Neural crest cell (in vitro differentiated cells): ENCODE measurements at regions not wholly inside any gene's neighbourhood (a gene's known extent, or its start where the extent isn't known, plus 50 kb on each side); places are given as distances from the start of the nearest gene placed in this dataset.

Source experiments
- DNase-seq: peaks from one replicate; pipeline ENCODE4 v3.0.0; 2021; ENCODE audit warnings: low read depth, mixed read lengths, low spot score
- H3K27ac Mint-ChIP-seq: one replicate; pipeline ENCODE4 v1.8.0; 2021; ENCODE audit warnings: mild to moderate bottlenecking, mixed read lengths; ENCODE audit not compliant: unreplicated experiment
- H3K27me3 Mint-ChIP-seq: 2 replicates; pipeline ENCODE4 v1.8.0; 2021; ENCODE audit warnings: low read depth, mild to moderate bottlenecking, mixed read lengths
- H3K36me3 Mint-ChIP-seq: 2 replicates; pipeline ENCODE4 v1.8.0; 2021; ENCODE audit warnings: low read depth, mild to moderate bottlenecking, mixed read lengths
- H3K4me1 Mint-ChIP-seq: 2 replicates; pipeline ENCODE4 v1.8.0; 2021; ENCODE audit warnings: mixed read lengths
- H3K4me3 Mint-ChIP-seq: one replicate; pipeline ENCODE4 v1.8.0; 2021; ENCODE audit warnings: mild to moderate bottlenecking, mixed read lengths
- H3K9me3 Mint-ChIP-seq: 2 replicates; pipeline ENCODE4 v1.8.0; 2021; ENCODE audit warnings: mixed read lengths
- TF ChIP-seq, protein P1 (sequence below): fragments of 200-600 bp; sonication (generic); conservative IDR thresholded peaks from 2 replicates; pipeline ENCODE4 v1.5.0; 2021; ENCODE audit warnings: antibody characterized with exemption, mild to moderate bottlenecking

- no peak overlapping the region for H3K4me3 Mint-ChIP-seq
- H3K4me1 Mint-ChIP-seq: peaks cover 1% of the 10 kb centered on the region
- no peaks in the 10 kb centered on the region for H3K36me3 Mint-ChIP-seq
- TF ChIP-seq, protein P1, sequence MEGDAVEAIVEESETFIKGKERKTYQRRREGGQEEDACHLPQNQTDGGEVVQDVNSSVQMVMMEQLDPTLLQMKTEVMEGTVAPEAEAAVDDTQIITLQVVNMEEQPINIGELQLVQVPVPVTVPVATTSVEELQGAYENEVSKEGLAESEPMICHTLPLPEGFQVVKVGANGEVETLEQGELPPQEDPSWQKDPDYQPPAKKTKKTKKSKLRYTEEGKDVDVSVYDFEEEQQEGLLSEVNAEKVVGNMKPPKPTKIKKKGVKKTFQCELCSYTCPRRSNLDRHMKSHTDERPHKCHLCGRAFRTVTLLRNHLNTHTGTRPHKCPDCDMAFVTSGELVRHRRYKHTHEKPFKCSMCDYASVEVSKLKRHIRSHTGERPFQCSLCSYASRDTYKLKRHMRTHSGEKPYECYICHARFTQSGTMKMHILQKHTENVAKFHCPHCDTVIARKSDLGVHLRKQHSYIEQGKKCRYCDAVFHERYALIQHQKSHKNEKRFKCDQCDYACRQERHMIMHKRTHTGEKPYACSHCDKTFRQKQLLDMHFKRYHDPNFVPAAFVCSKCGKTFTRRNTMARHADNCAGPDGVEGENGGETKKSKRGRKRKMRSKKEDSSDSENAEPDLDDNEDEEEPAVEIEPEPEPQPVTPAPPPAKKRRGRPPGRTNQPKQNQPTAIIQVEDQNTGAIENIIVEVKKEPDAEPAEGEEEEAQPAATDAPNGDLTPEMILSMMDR: no peak
- H3K27ac Mint-ChIP-seq: no peak overlapping the region
- no peak for DNase-seq
- no peaks in the 10 kb centered on the region for H3K9me3 Mint-ChIP-seq
- H3K27me3 Mint-ChIP-seq: peaks cover 51% of the 10 kb centered on the region
These were observed 99.1 kb upstream of the ANO1 start for GRCh38 chr11:69978841-69979614.

- H3K9me3 Mint-ChIP-seq: no peaks in the 10 kb centered on the region
- TF ChIP-seq, protein P1: no peak
- peaks cover 4% of the 10 kb centered on the region for H3K4me1 Mint-ChIP-seq
- H3K36me3 Mint-ChIP-seq: no peaks in the 10 kb centered on the region
- H3K27me3 Mint-ChIP-seq: peaks cover 57% of the 10 kb centered on the region
- no peak overlapping the region for H3K4me3 Mint-ChIP-seq
- no peak overlapping the region for H3K27ac Mint-ChIP-seq
- DNase-seq: no peak
These were observed 98.5 kb upstream of the ANO1 start for GRCh38 chr11:69979632-69980031.

DNA sequence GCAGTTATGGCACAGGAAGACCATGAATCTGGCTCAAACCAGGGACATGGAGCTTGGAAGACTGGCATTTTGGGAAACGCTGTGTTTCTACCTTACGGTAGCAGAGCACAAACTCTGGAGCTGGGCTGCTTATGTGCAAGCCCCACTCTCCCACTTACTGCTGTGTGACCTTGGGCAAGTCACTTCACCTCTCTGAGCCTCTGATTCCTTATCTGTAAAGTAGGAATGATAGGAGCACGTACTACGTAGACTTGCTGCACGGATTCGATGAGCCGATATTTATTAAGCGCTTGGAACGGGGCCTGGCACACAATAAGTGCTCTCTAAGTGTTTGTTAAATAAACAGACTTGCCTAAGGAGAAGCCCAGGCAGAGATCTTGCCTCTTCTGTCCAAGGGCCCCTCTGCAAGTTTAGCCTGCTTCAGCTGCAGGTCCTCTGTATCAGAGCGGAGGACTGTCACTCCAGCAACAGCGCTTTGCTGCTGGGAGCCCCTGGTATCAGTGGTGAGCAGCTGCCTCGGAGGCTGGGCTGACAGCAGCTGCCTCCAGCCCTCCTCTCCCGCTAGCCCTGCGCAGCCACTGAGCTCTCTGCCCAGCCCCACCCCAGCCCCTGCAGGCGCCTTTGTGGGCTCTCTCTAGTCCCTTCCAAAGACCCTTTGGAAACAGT, 96.9 kb upstream of the ANO1 start:
- Mint-ChIP-seq H3K27me3 (peaks cover 70% of the 10 kb centered on the region), H3K9me3 (no peaks in the 10 kb centered on the region), H3K36me3 (no peaks in the 10 kb centered on the region), H3K4me3 (no peak overlapping the region), H3K27ac (no peak overlapping the region), H3K4me1 (peaks cover 4% of the 10 kb centered on the region)
- TF ChIP-seq, protein P1: no peak
- DNase-seq: no peak

DNA sequence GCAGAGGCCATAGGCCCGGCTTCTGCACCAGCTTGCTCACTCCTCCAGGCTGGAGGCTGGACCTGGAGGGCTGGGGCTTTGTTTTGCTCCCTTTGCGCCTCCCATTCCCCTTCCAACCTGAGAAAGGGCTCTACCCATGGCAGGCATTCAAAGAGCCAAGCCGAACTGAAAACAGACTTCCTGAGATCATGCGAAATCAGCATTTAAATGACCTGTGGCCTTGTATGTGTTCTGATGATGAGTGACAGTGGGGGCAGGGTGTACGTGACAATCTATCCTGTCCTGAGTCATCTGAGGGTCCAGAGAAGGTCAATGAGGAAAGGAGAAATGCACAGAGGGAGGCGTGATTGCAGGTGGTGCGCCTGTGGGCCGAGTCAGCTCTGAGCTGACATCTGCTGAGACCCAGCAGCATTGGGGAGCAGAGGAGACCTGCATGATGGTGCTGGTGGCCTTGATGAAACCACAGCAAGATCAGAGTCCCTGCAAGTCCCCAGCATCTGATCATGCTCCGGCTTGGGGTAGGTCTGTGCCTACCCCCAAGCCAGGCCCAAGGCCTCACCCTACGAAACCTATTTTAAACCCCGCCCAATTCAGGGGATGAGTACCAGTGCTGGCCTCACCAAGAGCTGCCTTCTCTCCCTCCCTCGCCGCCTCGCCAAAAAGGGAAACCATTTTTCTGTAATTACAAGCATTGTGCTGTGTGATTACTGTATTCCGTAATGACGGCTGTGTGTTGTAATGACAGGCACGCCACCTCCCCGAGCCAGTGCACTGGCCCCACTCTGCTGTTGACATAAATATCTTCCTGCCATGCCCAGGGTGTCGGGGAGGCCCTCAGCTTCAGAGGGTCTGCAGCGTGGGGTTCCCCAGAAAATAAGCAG, 95.2 kb upstream of the ANO1 start:
- no peaks in the 10 kb centered on the region for H3K9me3 Mint-ChIP-seq
- TF ChIP-seq, protein P1: no peak
- H3K27ac Mint-ChIP-seq: no peak overlapping the region
- DNase-seq: no peak
- H3K36me3 Mint-ChIP-seq: no peaks in the 10 kb centered on the region
- H3K4me1 Mint-ChIP-seq: peaks cover 12% of the 10 kb centered on the region
- H3K4me3 Mint-ChIP-seq: no peak overlapping the region
- H3K27me3 Mint-ChIP-seq: peaks cover 87% of the 10 kb centered on the region

DNA sequence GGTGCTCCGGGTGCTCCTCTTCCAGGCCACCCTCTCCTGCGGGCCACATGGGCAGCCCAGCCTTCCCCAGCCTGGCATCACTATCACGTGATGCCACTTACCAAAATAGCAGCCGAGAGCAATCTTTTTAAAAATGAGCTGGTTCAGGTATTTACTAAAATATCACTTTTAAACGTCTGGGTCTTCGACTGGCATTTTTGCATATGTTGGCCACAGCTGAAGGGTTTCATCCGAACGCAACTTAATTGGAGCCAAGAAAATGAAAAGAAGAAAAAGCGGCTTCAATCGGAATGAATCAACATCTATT, 94.6 kb upstream of the ANO1 start:
- no peaks in the 10 kb centered on the region for H3K36me3 Mint-ChIP-seq
- peaks cover 92% of the 10 kb centered on the region for H3K27me3 Mint-ChIP-seq
- peaks cover 12% of the 10 kb centered on the region for H3K4me1 Mint-ChIP-seq
- TF ChIP-seq, protein P1: no peak
- no peak overlapping the region for H3K4me3 Mint-ChIP-seq
- H3K27ac Mint-ChIP-seq: no peak overlapping the region
- H3K9me3 Mint-ChIP-seq: no peaks in the 10 kb centered on the region
- DNase-seq: no peak
